Right atrium auricular region (tissue), 2 donors: ENCODE measurements at regions not wholly inside any gene's neighbourhood (a gene's known extent, or its start where the extent isn't known, plus 50 kb on each side); places are given as distances from the start of the nearest gene placed in this dataset.
"Not testable (repeated sequence)": the region's sequence is repeated elsewhere in the genome, so short reads cannot be mapped to it uniquely, and the experiment has no call there.

Experiments used
- DNase-seq: peaks from one replicate; pipeline ENCODE4 v3.0.0-alpha.2; 2019; ENCODE audit warnings: low spot score
- H3K27ac ChIP-seq, 2 donors: fragments of 200-600 bp; sonication (generic); 1 replicate in 1 of 2; 2 replicates in 1 of 2; pipeline ENCODE4 v1.5.1; 2016 to 2019
- H3K27me3 ChIP-seq, 2 donors: fragments of 200-600 bp; sonication (generic); one replicate each; pipeline versions ENCODE4 v1.5.1 to v1.6.0; 2017 to 2019
- H3K36me3 ChIP-seq: fragments of 200-600 bp; sonication (generic); one replicate; pipeline ENCODE4 v1.5.1; 2016
- H3K4me1 ChIP-seq, 2 donors: fragments of 200-600 bp; sonication (generic); one replicate each; pipeline versions ENCODE4 v1.5.1 to v1.6.0; 2017 to 2019
- H3K4me3 ChIP-seq, 2 donors: fragments of 200-600 bp; sonication (generic); 1 replicate in 1 of 2; 2 replicates in 1 of 2; pipeline ENCODE4 v1.5.1; 2017 to 2019; ENCODE audit warnings: mild to moderate bottlenecking in 1 of 2, moderate library complexity in 1 of 2
- H3K9me3 ChIP-seq, 2 donors: fragments of 200-600 bp; sonication (generic); one replicate each; pipeline ENCODE4 v1.5.1; 2019
- TF ChIP-seq, protein P1 (sequence below), 2 donors: fragments of 200-600 bp; sonication (generic); IDR thresholded peaks; one replicate each; pipeline ENCODE4 v1.5.1; 2019; ENCODE audit warnings: antibody characterized with exemption in 2 of 2

GRCh38 chr6:96436398-96436797, 85.2 kb upstream of the UFL1 start:
- H3K9me3 ChIP-seq, result peaks cover 0 to 16% of the 10 kb centered on the region in 2 donors

DNA sequence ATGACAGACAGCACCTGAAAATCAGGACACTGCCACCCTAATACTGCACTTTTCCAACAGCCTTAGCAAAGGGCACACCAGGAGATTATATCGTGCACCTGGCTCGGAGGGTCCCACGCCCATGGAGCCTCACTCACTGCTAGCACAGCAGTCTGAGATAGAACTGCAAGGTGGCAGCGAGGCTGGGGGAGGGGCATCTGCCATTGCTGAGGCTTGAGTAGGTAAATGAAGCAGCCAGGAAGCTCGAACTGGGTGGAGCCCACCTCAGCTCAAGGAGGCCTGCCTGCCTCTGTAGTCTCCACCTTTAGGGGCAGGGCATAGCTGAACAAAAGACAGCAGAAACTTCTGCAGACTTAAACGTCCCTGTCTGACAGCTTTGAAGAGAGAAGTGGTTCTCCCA, 84.4 kb upstream of the UFL1 start:
- DNase-seq, H3K4me3 ChIP-seq, H3K4me1 ChIP-seq, H3K27me3 ChIP-seq, H3K27ac ChIP-seq, H3K36me3 ChIP-seq: not testable (repeated sequence)
- peaks cover 0 to 16% of the 10 kb centered on the region in 2 donors for H3K9me3 ChIP-seq

More at GRCh38 chr6:96436398-96436797, 85.2 kb upstream of the UFL1 start:
- DNase-seq, result no peak
- no peaks in the 10 kb centered on the region for H3K4me1 ChIP-seq
- H3K27me3 ChIP-seq, result no peaks in the 10 kb centered on the region
- TF ChIP-seq, protein P1, sequence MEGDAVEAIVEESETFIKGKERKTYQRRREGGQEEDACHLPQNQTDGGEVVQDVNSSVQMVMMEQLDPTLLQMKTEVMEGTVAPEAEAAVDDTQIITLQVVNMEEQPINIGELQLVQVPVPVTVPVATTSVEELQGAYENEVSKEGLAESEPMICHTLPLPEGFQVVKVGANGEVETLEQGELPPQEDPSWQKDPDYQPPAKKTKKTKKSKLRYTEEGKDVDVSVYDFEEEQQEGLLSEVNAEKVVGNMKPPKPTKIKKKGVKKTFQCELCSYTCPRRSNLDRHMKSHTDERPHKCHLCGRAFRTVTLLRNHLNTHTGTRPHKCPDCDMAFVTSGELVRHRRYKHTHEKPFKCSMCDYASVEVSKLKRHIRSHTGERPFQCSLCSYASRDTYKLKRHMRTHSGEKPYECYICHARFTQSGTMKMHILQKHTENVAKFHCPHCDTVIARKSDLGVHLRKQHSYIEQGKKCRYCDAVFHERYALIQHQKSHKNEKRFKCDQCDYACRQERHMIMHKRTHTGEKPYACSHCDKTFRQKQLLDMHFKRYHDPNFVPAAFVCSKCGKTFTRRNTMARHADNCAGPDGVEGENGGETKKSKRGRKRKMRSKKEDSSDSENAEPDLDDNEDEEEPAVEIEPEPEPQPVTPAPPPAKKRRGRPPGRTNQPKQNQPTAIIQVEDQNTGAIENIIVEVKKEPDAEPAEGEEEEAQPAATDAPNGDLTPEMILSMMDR (IDR thresholded peaks at IDR 0.05), result no peak
- no peak overlapping the region for H3K4me3 ChIP-seq
- H3K36me3 ChIP-seq, result no peaks in the 10 kb centered on the region
- no peak overlapping the region for H3K27ac ChIP-seq

- TF ChIP-seq, protein P1 (IDR thresholded peaks at IDR 0.05), result no peak
- DNase-seq, result no peak
- Histone ChIP-seq H3K4me1 (no peaks in the 10 kb centered on the region), H3K36me3 (no peaks in the 10 kb centered on the region), H3K4me3 (no peak overlapping the region), H3K27ac (no peak overlapping the region), H3K9me3 (peaks cover 0 to 13% of the 10 kb centered on the region in 2 donors), H3K27me3 (no peaks in the 10 kb centered on the region)
These were observed 71.4 kb upstream of the UFL1 start for GRCh38 chr6:96450082-96450769.

- peaks cover 0 to 8% of the 10 kb centered on the region in 2 donors for H3K9me3 ChIP-seq
- TF ChIP-seq, protein P1 (IDR thresholded peaks at IDR 0.05), result no peak
- H3K36me3 ChIP-seq, result no peaks in the 10 kb centered on the region
- H3K4me3 ChIP-seq, result no peak overlapping the region
- no peaks in the 10 kb centered on the region for H3K27me3 ChIP-seq
- no peaks in the 10 kb centered on the region for H3K4me1 ChIP-seq
- no peak for DNase-seq
- no peak overlapping the region for H3K27ac ChIP-seq
These were observed 70.9 kb upstream of the UFL1 start for GRCh38 chr6:96450770-96451130.

- H3K9me3 ChIP-seq, result no peaks in the 10 kb centered on the region
- H3K27me3 ChIP-seq, result no peaks in the 10 kb centered on the region
- H3K36me3 ChIP-seq, result no peaks in the 10 kb centered on the region
- H3K27ac ChIP-seq, result no peak overlapping the region
- no peak for DNase-seq
- no peaks in the 10 kb centered on the region for H3K4me1 ChIP-seq
- H3K4me3 ChIP-seq, result no peak overlapping the region
- TF ChIP-seq, protein P1 (IDR thresholded peaks at IDR 0.05), result no peak
These were observed 62.8 kb upstream of the UFL1 start for GRCh38 chr6:96458771-96459170.

GRCh38 chr6:96460052-96460700, 61.4 kb upstream of the UFL1 start:
- TF ChIP-seq, protein P1 (IDR thresholded peaks at IDR 0.05), result no peak
- H3K4me1 ChIP-seq, result no peaks in the 10 kb centered on the region
- H3K9me3 ChIP-seq, result no peaks in the 10 kb centered on the region
- no peaks in the 10 kb centered on the region for H3K36me3 ChIP-seq
- no peak overlapping the region for H3K27ac ChIP-seq
- no peaks in the 10 kb centered on the region for H3K27me3 ChIP-seq
- no peak overlapping the region for H3K4me3 ChIP-seq
- DNase-seq, result no peak
